ENCODE measurements at regions not wholly inside any gene's neighbourhood (a gene's known extent, or its start where the extent isn't known, plus 50 kb on each side); places are given as distances from the start of the nearest gene placed in this dataset.
"Not testable (repeated sequence)": the region's sequence is repeated elsewhere in the genome, so short reads cannot be mapped to it uniquely, and the experiment has no call there.

GRCh38 chr11:26904132-26904531 lies 89.8 kb upstream of the FIBIN start:
- DNase-seq, result no peak

- no peak for DNase-seq
These were observed 89.1 kb upstream of the FIBIN start for GRCh38 chr11:26904801-26905200.

- DNase-seq, result peak; percentile 52
These were observed 88.5 kb upstream of the FIBIN start for GRCh38 chr11:26905368-26905767.

- no peak for DNase-seq
These were observed 84.4 kb upstream of the FIBIN start for GRCh38 chr11:26909515-26909914.

- no peak for DNase-seq
These were observed 83.8 kb upstream of the FIBIN start for GRCh38 chr11:26909991-26910591.

- DNase-seq, result no peak
These were observed 78.9 kb upstream of the FIBIN start for GRCh38 chr11:26914968-26915367.

GRCh38 chr11:26916805-26917204 lies 77.1 kb upstream of the FIBIN start:
- no peak for DNase-seq

- no peak for DNase-seq
These were observed 65.3 kb upstream of the FIBIN start for GRCh38 chr11:26928582-26928981.

GRCh38 chr11:26929806-26930517 lies 64.0 kb upstream of the FIBIN start:
- no peak for DNase-seq

GRCh38 chr11:26930518-26931247 lies 63.2 kb upstream of the FIBIN start:
- DNase-seq, result peak; percentile 81

GRCh38 chr11:26931248-26931631 lies 62.7 kb upstream of the FIBIN start:
- DNase-seq, result peak; percentile 52

- DNase-seq, result no peak
These were observed 62.0 kb upstream of the FIBIN start for GRCh38 chr11:26931881-26932280.

GRCh38 chr11:26936109-26936508 lies 57.8 kb upstream of the FIBIN start:
- no peak for DNase-seq

- DNase-seq, result no peak
These were observed 56.5 kb upstream of the FIBIN start for GRCh38 chr11:26937386-26937785.

GRCh38 chr11:26940501-26940900 lies 53.4 kb upstream of the FIBIN start:
- DNase-seq, result not testable (repeated sequence)

GRCh38 chr11:26942356-26942755 lies 51.6 kb upstream of the FIBIN start:
- no peak for DNase-seq

- DNase-seq, result no peak
These were observed 50.3 kb upstream of the FIBIN start for GRCh38 chr11:26943636-26944035.
